Epithelial cell of esophagus (primary cell): ENCODE measurements at regions not wholly inside any gene's neighbourhood (a gene's known extent, or its start where the extent isn't known, plus 50 kb on each side); places are given as distances from the start of the nearest gene placed in this dataset.
"Not testable (repeated sequence)": the region's sequence is repeated elsewhere in the genome, so short reads cannot be mapped to it uniquely, and the experiment has no call there.

Experiments
- DNase-seq: peaks from one replicate; pipeline ENCODE4 v3.0.0; 2010; ENCODE audit warnings: low read depth
- H3K4me3 ChIP-seq: 2 replicates; pipeline ENCODE4 v1.5.1; 2011; ENCODE audit warnings: mild to moderate bottlenecking, low read length, control low read depth
- TF ChIP-seq, protein P1 (sequence below): IDR thresholded peaks from 2 replicates; pipeline ENCODE4 v1.5.1; 2011; ENCODE audit warnings: low read depth, mild to moderate bottlenecking, low read length, control low read depth, inconsistent platforms; ENCODE audit not compliant: insufficient read depth; ENCODE audit errors: missing control alignments

DNA sequence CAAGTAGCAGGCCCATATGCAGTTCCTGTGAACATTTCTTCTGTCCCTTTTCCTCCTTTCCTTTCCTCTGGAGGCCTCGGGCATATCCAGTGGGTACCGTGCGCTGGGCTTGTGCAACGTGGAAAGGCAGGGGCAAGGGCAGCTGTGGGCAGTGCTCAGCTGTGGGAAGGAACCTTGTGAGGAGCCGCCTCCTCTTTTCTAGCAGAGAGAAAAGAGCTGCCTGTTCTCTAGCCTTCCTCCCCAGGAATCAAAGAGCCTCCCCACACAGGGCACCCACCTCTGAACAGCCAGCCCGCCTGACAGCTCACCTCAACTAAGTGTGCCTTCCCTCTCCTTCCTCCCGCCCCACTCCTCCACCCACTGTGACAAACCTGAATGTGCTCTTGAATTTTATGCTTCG lies 143.3 kb upstream of the HDDC2 start:
- TF ChIP-seq, protein P1, sequence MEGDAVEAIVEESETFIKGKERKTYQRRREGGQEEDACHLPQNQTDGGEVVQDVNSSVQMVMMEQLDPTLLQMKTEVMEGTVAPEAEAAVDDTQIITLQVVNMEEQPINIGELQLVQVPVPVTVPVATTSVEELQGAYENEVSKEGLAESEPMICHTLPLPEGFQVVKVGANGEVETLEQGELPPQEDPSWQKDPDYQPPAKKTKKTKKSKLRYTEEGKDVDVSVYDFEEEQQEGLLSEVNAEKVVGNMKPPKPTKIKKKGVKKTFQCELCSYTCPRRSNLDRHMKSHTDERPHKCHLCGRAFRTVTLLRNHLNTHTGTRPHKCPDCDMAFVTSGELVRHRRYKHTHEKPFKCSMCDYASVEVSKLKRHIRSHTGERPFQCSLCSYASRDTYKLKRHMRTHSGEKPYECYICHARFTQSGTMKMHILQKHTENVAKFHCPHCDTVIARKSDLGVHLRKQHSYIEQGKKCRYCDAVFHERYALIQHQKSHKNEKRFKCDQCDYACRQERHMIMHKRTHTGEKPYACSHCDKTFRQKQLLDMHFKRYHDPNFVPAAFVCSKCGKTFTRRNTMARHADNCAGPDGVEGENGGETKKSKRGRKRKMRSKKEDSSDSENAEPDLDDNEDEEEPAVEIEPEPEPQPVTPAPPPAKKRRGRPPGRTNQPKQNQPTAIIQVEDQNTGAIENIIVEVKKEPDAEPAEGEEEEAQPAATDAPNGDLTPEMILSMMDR: no peak
- DNase-seq: no peak

DNA sequence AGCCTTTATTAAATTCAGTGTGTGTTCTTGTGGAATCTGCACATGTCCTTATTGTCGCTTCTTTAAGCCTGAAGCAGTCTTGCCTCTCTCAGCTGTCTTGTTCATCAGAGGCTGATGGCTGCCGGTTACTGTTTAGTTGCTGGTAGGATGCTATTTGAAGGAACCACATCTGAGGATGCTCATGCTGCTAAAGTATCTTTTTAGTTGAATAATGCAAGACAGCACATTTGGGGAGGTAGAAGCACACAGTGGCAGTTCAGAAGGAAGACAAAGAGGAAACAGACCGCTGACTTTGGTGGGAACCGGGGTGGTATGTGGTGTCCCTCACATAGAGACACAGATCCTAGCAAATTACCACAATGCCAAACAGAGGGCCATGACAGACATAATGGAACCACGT lies 144.2 kb upstream of the HDDC2 start:
- no peak overlapping the region for H3K4me3 ChIP-seq
- TF ChIP-seq, protein P1: no peak
- DNase-seq: no peak

More for the DNA sequence above, 143.3 kb upstream of the HDDC2 start:
- H3K4me3 ChIP-seq: no peak overlapping the region

DNA sequence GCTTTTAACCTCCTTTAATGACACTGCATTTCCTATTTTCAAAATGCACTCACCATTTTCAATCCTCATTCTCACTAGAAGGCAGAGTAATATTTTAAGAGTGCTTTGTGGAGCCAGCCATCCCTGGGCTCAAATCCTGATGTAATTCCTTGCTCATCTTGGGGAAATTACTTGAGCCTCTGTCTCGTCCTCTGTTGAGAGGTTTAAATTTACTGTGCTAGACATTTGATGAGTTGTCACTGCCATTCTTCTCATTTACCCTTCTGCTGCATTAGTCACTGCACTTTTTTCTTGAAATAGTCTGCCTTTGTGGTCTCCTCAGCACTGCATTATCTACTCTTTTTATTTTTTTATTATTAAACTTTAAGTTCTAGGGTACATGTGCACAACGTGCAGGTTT lies 150.0 kb upstream of the HDDC2 start:
- no peak for DNase-seq
- H3K4me3 ChIP-seq: no peak overlapping the region
- TF ChIP-seq, protein P1: no peak

DNA sequence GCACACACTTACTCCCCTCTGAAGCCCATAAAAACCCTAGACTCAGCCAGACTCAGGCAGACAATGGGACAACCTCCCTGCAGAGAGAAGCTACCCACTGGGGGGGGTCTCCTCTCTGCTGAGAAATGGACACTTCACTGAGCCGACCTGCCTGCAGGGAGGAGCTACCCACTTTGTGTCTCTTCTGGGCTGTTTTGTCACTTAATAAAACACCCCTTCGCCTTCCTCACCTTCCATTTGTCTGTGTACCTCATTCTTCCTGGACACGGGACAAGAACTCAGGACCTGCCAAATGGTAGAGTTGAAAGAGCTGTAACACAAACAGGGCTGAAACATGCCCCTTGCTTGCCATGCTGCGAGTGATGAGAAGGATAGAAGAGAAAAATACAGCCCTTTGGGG lies 151.7 kb upstream of the HDDC2 start:
- DNase-seq: no peak
- no peak overlapping the region for H3K4me3 ChIP-seq
- TF ChIP-seq, protein P1: no peak

DNA sequence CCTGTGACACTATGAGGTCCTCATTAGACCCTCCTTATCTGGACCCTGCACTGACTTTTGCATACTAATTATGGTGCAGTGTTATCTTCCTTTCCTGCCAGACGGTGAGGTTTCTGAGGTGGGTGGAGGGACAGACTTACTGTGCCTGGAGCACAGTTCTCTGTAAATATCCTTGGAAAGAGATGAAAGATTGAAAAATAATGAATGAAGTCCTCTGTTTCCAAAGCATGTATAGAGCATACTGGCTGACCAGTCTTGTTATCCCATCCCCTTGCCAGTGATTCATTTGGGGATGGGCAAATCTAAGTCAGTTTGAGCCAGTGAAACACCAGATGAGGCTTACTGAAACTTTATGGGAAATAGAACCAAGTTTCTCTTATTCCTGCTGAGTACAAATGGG lies 152.6 kb upstream of the HDDC2 start:
- DNase-seq: no peak
- no peak overlapping the region for H3K4me3 ChIP-seq
- TF ChIP-seq, protein P1: no peak

DNA sequence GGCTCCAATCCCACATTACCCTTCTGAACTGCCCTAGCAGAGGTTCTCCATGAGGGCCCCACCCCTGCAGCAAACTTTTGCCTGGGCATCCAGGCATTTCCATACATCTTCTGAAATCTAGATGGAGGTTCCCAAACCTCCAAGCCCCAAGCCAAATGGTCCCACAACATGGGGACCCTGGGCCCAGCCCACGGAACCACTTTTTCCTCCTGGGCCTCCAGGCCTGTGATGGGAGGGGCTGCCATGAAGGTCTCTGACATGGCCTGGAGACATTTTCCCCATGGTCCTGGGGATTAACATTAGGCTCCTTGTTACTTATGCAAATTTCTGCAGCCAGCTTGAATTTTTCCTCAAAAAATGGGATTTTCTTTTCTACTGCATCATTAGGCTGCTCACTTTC lies 156.7 kb upstream of the HDDC2 start:
- DNase-seq, H3K4me3 ChIP-seq: not testable (repeated sequence)

DNA sequence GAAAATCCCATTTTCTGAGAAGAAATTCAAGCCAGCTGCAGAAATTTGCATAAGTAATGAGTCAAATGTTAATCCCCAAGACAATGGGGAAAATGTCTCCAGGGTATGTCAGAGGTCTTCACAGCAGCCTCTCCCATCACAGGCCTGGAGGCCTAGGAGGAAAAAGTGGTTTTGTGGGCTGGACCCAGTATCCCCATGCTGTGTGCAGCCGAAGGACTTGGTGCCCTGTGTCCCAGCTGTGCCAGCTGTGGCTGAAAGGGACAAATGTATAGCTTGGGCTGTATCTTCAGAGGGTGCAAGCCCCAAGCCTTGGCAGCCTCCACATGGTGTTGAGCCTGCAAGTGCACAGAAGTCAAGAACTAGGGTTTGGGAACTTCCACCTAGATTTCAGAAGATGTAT lies 163.6 kb upstream of the HDDC2 start:
- not testable (repeated sequence) for H3K4me3 ChIP-seq, DNase-seq

DNA sequence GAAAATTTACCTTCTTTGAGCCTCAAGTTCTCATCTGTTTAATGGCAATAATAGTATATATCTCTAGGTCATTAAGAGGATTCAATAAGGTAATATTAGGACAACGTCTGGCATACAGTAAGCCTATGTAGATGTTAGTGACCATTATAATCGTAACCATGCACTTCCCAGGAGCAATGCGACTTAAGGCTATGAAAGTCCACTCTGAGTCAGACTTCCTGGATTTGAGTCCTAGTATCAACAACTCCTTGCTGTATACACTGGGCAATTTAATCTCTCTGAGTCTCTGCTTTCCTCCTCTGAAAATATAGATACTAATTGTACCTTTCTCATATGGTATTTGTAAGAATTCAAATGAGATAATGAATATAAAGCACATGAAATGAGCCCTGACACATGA lies 168.1 kb upstream of the HDDC2 start:
- H3K4me3 ChIP-seq: no peak overlapping the region
- peak; percentile 47 for DNase-seq
- TF ChIP-seq, protein P1: no peak
